ENCODE measurements at regions not wholly inside any gene's neighbourhood (a gene's known extent, or its start where the extent isn't known, plus 50 kb on each side); places are given as distances from the start of the nearest gene placed in this dataset.

- no peak for TF ChIP-seq ZNF511 (CRISPR knock-in tag; IDR thresholded peaks at IDR 0.05)
- TF ChIP-seq, protein P1, sequence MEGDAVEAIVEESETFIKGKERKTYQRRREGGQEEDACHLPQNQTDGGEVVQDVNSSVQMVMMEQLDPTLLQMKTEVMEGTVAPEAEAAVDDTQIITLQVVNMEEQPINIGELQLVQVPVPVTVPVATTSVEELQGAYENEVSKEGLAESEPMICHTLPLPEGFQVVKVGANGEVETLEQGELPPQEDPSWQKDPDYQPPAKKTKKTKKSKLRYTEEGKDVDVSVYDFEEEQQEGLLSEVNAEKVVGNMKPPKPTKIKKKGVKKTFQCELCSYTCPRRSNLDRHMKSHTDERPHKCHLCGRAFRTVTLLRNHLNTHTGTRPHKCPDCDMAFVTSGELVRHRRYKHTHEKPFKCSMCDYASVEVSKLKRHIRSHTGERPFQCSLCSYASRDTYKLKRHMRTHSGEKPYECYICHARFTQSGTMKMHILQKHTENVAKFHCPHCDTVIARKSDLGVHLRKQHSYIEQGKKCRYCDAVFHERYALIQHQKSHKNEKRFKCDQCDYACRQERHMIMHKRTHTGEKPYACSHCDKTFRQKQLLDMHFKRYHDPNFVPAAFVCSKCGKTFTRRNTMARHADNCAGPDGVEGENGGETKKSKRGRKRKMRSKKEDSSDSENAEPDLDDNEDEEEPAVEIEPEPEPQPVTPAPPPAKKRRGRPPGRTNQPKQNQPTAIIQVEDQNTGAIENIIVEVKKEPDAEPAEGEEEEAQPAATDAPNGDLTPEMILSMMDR (IDR thresholded peaks at IDR 0.05 in 2 of 3, conservative IDR thresholded peaks at IDR 0.05 in 1 of 3; ENCODE audit: insufficient read depth in 2 of 3, low read depth in 1 of 3, low read length in 3 of 3): peak; percentile 87 to 91 (median 87)
- TF ChIP-seq TAF7 (tag; IDR thresholded peaks at IDR 0.05): no peak
- peak; percentile 95 to 96 for TF ChIP-seq RAD21 (CRISPR knock-in tag; conservative IDR thresholded peaks at IDR 0.05 in 1 of 2, IDR thresholded peaks at IDR 0.05 in 1 of 2)
- TF ChIP-seq CHD7 (IDR thresholded peaks at IDR 0.05; ENCODE audit: low read depth, low read length): no peak
- TF ChIP-seq, protein P2, sequence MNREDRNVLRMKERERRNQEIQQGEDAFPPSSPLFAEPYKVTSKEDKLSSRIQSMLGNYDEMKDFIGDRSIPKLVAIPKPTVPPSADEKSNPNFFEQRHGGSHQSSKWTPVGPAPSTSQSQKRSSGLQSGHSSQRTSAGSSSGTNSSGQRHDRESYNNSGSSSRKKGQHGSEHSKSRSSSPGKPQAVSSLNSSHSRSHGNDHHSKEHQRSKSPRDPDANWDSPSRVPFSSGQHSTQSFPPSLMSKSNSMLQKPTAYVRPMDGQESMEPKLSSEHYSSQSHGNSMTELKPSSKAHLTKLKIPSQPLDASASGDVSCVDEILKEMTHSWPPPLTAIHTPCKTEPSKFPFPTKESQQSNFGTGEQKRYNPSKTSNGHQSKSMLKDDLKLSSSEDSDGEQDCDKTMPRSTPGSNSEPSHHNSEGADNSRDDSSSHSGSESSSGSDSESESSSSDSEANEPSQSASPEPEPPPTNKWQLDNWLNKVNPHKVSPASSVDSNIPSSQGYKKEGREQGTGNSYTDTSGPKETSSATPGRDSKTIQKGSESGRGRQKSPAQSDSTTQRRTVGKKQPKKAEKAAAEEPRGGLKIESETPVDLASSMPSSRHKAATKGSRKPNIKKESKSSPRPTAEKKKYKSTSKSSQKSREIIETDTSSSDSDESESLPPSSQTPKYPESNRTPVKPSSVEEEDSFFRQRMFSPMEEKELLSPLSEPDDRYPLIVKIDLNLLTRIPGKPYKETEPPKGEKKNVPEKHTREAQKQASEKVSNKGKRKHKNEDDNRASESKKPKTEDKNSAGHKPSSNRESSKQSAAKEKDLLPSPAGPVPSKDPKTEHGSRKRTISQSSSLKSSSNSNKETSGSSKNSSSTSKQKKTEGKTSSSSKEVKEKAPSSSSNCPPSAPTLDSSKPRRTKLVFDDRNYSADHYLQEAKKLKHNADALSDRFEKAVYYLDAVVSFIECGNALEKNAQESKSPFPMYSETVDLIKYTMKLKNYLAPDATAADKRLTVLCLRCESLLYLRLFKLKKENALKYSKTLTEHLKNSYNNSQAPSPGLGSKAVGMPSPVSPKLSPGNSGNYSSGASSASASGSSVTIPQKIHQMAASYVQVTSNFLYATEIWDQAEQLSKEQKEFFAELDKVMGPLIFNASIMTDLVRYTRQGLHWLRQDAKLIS (CRISPR knock-in tag; IDR thresholded peaks at IDR 0.05): no peak; the same call in 1 of the 2 replicates
- TF ChIP-seq FOXP1 (CRISPR knock-in tag; IDR thresholded peaks at IDR 0.05): no peak
- TF ChIP-seq NFATC3 (IDR thresholded peaks at IDR 0.05): no peak
- no peak for TF ChIP-seq CBFB (CRISPR knock-in tag; IDR thresholded peaks at IDR 0.05)
- no peak for TF ChIP-seq MCM7 (IDR thresholded peaks at IDR 0.05)
- TF ChIP-seq FOXA1 (IDR thresholded peaks at IDR 0.05; ENCODE audit: borderline replicate concordance): no peak
- no peak for TF ChIP-seq POLR2A (conservative IDR thresholded peaks at IDR 0.05)
- TF ChIP-seq ZFP1 (CRISPR knock-in tag; IDR thresholded peaks at IDR 0.05): no peak
- TF ChIP-seq EZH2 (IDR thresholded peaks at IDR 0.05; ENCODE audit: borderline replicate concordance, low read depth, low read length): no peak
Measured at GRCh38 chr6:111997078-111997852, 56.6 kb upstream of the CCN6 start.

Data from K562 (cell line).